Right cardiac atrium (tissue), 5 donors: ENCODE measurements at regions not wholly inside any gene's neighbourhood (a gene's known extent, or its start where the extent isn't known, plus 50 kb on each side); places are given as distances from the start of the nearest gene placed in this dataset.

Experiments
- ATAC-seq, 2 donors: fragments of 200-7000 bp; cut with Tn5 transposase; one replicate each; pipeline versions ENCODE4 v1.8.0 to v1.9.1; 2020; ENCODE audit warnings: moderate library complexity in 2 of 2, mild to moderate bottlenecking in 1 of 2
- DNase-seq, 3 donors: peaks; one replicate each; pipeline ENCODE4 v3.0.0-alpha.2; 2020
- H3K27ac ChIP-seq: one replicate; pipeline ENCODE4 v1.5.1; 2013; ENCODE audit warnings: mild to moderate bottlenecking, low read length, control low read depth, moderate library complexity
- H3K27me3 ChIP-seq: one replicate; pipeline ENCODE4 v1.6.1; 2013; ENCODE audit not compliant: control insufficient read depth, insufficient read depth
- H3K4me1 ChIP-seq: one replicate; pipeline ENCODE4 v1.6.1; 2013; ENCODE audit warnings: low read length; ENCODE audit not compliant: control insufficient read depth, insufficient read depth
- H3K4me3 ChIP-seq: one replicate; pipeline ENCODE4 v1.5.1; 2013; ENCODE audit warnings: low read length, control low read depth
- H3K9me3 ChIP-seq: one replicate; pipeline ENCODE4 v1.6.1; 2013; ENCODE audit warnings: low read length; ENCODE audit not compliant: control insufficient read depth
- WGBS: extraction: QIAGEN DNeasy Blood & Tissue Kit; methylation state at CpG from one replicate; pipeline ENCODE4 v1.1.7; 2013; 5-methylcytosine and 5-hydroxymethylcytosine counted together
- intact Hi-C, 4 donors: fragments of 100-400 bp; cut with DNase I; formaldehyde crosslinking; loops; one replicate each; pipeline versions ENCODE4 v1.11.0 to v1.14.0; 2022 to 2023
- donor health status: healthy with polysubstance abuse.
- donor health status: DM: no; HTN: yes; CAD: no.
- donor health status: DM: no; HTN: no; CAD: no.
- donor health status: DM: no; HTN: yes; CAD: no; lungs with severe emphysema.
- donor health status: DM: yes; HTN: yes; CAD: no.

- no peak overlapping the region for H3K4me3 ChIP-seq
- H3K27ac ChIP-seq, result no peak overlapping the region
- H3K4me1 ChIP-seq, result no peaks in the 10 kb centered on the region
- 70% methylated on average over 3 of the region's 3 CpGs for WGBS
- no peaks in the 10 kb centered on the region for H3K27me3 ChIP-seq
- no peak for ATAC-seq
- no peaks in the 10 kb centered on the region for H3K9me3 ChIP-seq
- DNase-seq, result no peak
- intact Hi-C loops, result no loop called here
Observed at GRCh38 chr13:55230570-55230908, 1910.2 kb upstream of the PRR20A start.

GRCh38 chr13:55234311-55234710 is 1906.4 kb upstream of the PRR20A start:
- intact Hi-C loops, result no loop called here
- H3K27ac ChIP-seq, result no peak overlapping the region
- H3K9me3 ChIP-seq, result no peaks in the 10 kb centered on the region
- WGBS, result 83% methylated on average over 5 of the region's 5 CpGs
- no peaks in the 10 kb centered on the region for H3K27me3 ChIP-seq
- no peak overlapping the region for H3K4me3 ChIP-seq
- no peak for ATAC-seq
- no peak for DNase-seq
- no peaks in the 10 kb centered on the region for H3K4me1 ChIP-seq

- intact Hi-C loops, result no loop called here
- WGBS, result 62% methylated on average over 4 of the region's 4 CpGs
- H3K4me1 ChIP-seq, result no peaks in the 10 kb centered on the region
- no peaks in the 10 kb centered on the region for H3K27me3 ChIP-seq
- DNase-seq (no peak), ATAC-seq (no peak)
- H3K27ac ChIP-seq, result no peak overlapping the region
- no peak overlapping the region for H3K4me3 ChIP-seq
- H3K9me3 ChIP-seq, result no peaks in the 10 kb centered on the region
Observed at GRCh38 chr13:55245005-55245644, 1895.6 kb upstream of the PRR20A start.

- Histone ChIP-seq H3K9me3 (no peaks in the 10 kb centered on the region), H3K27ac (no peak overlapping the region), H3K4me1 (no peaks in the 10 kb centered on the region), H3K27me3 (no peaks in the 10 kb centered on the region), H3K4me3 (no peak overlapping the region)
- ATAC-seq (no peak), DNase-seq (no peak)
- intact Hi-C loops, result no loop called here
- WGBS, result 60% methylated on average over 6 of the region's 6 CpGs
Observed at GRCh38 chr13:55255236-55255635, 1885.5 kb upstream of the PRR20A start.

- Histone ChIP-seq H3K4me1 (no peaks in the 10 kb centered on the region), H3K4me3 (no peak overlapping the region), H3K27me3 (no peaks in the 10 kb centered on the region), H3K9me3 (no peaks in the 10 kb centered on the region), H3K27ac (no peak overlapping the region)
- ATAC-seq (no peak), DNase-seq (no peak)
- intact Hi-C loops, result no loop called here
- 37% methylated on average over 1 of the region's 1 CpG for WGBS
Observed at GRCh38 chr13:55263045-55263444, 1877.7 kb upstream of the PRR20A start.

- Histone ChIP-seq H3K27ac (no peak overlapping the region), H3K27me3 (no peaks in the 10 kb centered on the region), H3K9me3 (no peaks in the 10 kb centered on the region), H3K4me3 (no peak overlapping the region), H3K4me1 (no peaks in the 10 kb centered on the region)
- ATAC-seq, result no peak
- intact Hi-C loops, result no loop called here
- no peak for DNase-seq
- WGBS, result 58% methylated on average over 2 of the region's 2 CpGs
Observed at GRCh38 chr13:55266644-55267043, 1874.1 kb upstream of the PRR20A start.

- intact Hi-C loops, result no loop called here
- ATAC-seq, result no peak
Observed at GRCh38 chr13:55298201-55298600, 1842.5 kb upstream of the PRR20A start.

GRCh38 chr13:55302568-55302967 is 1838.2 kb upstream of the PRR20A start:
- no peaks in the 10 kb centered on the region for H3K27me3 ChIP-seq

More at GRCh38 chr13:55298201-55298600, 1842.5 kb upstream of the PRR20A start:
- no peak for DNase-seq
- 95% methylated on average over 1 of the region's 1 CpG for WGBS
- Histone ChIP-seq H3K4me3 (no peak overlapping the region), H3K27ac (no peak overlapping the region), H3K9me3 (no peaks in the 10 kb centered on the region), H3K4me1 (no peaks in the 10 kb centered on the region), H3K27me3 (no peaks in the 10 kb centered on the region)

GRCh38 chr13:55307909-55308308 is 1832.8 kb upstream of the PRR20A start:
- Histone ChIP-seq H3K4me3 (no peak overlapping the region), H3K9me3 (no peaks in the 10 kb centered on the region), H3K4me1 (no peaks in the 10 kb centered on the region), H3K27me3 (no peaks in the 10 kb centered on the region), H3K27ac (no peak overlapping the region)
- no peak for DNase-seq
- intact Hi-C loops, result no loop called here
- no peak for ATAC-seq
- whole genome bisulfite sequencing, result 77% methylated on average over 3 of the region's 3 CpGs

More at GRCh38 chr13:55302568-55302967, 1838.2 kb upstream of the PRR20A start:
- Histone ChIP-seq H3K9me3 (no peaks in the 10 kb centered on the region), H3K4me1 (no peaks in the 10 kb centered on the region), H3K27ac (no peak overlapping the region), H3K4me3 (no peak overlapping the region)
- WGBS, result 76% methylated on average over 3 of the region's 3 CpGs
- DNase-seq, result no peak
- intact Hi-C loops, result no loop called here
- ATAC-seq, result no peak

GRCh38 chr13:55341891-55342290 is 1798.8 kb upstream of the PRR20A start:
- WGBS, result 78% methylated on average over 3 of the region's 3 CpGs
- DNase-seq (no peak), ATAC-seq (no peak)
- H3K4me3 ChIP-seq, result no peak overlapping the region
- no peaks in the 10 kb centered on the region for H3K9me3 ChIP-seq
- no peaks in the 10 kb centered on the region for H3K27me3 ChIP-seq
- no peaks in the 10 kb centered on the region for H3K4me1 ChIP-seq
- H3K27ac ChIP-seq, result no peak overlapping the region
- intact Hi-C loops, result no loop called here

GRCh38 chr13:55345224-55345623 is 1795.5 kb upstream of the PRR20A start:
- intact Hi-C loops, result no loop called here
- ATAC-seq (no peak), DNase-seq (no peak)
- Histone ChIP-seq H3K27ac (no peak overlapping the region), H3K27me3 (no peaks in the 10 kb centered on the region), H3K4me1 (no peaks in the 10 kb centered on the region), H3K9me3 (no peaks in the 10 kb centered on the region), H3K4me3 (no peak overlapping the region)
- 72% methylated on average over 4 of the region's 4 CpGs for WGBS

- WGBS, result 94% methylated on average over 3 of the region's 3 CpGs
- intact Hi-C loops, result no loop called here
- Histone ChIP-seq H3K27me3 (no peaks in the 10 kb centered on the region), H3K4me3 (no peak overlapping the region), H3K9me3 (no peaks in the 10 kb centered on the region), H3K4me1 (no peaks in the 10 kb centered on the region), H3K27ac (no peak overlapping the region)
- no peak for ATAC-seq
- no peak for DNase-seq
Observed at GRCh38 chr13:55347528-55347927, 1793.2 kb upstream of the PRR20A start.
